ENCODE measurements at regions not wholly inside any gene's neighbourhood (a gene's known extent, or its start where the extent isn't known, plus 50 kb on each side); places are given as distances from the start of the nearest gene placed in this dataset.

DNA sequence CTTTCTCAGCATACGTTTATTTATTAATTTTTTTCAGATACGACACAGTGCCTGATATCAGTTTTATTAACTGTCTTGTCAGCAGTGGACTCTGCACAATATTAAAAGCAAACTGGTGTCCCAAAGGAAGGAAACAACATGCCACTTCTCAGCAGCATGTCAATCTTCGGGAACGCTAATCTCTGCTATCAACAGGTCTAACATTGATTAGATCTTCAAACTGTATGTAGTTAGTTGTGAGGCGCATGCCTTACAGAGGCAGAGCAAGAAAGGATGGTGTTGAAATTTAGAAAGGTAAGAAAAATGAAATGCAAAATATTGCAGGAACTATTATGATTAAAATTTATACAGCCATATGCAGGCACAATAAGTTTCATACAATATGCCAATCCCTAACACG, 233.7 kb upstream of the NDST3 start:
- Histone ChIP-seq H3K4me3 (ENCODE audit: low read depth, low read length) (no peak overlapping the region), H3K27ac (no peak overlapping the region), H3K36me3 (replicated peaks) (no peaks in the 10 kb centered on the region), H3K27me3 (replicated peaks) (no peaks in the 10 kb centered on the region)
- in situ Hi-C loops (cut with HindIII; ENCODE audit: low pct_ligation_motif_present, low sequenced_read_pairs) = no loop called here
- TF ChIP-seq, protein P1, sequence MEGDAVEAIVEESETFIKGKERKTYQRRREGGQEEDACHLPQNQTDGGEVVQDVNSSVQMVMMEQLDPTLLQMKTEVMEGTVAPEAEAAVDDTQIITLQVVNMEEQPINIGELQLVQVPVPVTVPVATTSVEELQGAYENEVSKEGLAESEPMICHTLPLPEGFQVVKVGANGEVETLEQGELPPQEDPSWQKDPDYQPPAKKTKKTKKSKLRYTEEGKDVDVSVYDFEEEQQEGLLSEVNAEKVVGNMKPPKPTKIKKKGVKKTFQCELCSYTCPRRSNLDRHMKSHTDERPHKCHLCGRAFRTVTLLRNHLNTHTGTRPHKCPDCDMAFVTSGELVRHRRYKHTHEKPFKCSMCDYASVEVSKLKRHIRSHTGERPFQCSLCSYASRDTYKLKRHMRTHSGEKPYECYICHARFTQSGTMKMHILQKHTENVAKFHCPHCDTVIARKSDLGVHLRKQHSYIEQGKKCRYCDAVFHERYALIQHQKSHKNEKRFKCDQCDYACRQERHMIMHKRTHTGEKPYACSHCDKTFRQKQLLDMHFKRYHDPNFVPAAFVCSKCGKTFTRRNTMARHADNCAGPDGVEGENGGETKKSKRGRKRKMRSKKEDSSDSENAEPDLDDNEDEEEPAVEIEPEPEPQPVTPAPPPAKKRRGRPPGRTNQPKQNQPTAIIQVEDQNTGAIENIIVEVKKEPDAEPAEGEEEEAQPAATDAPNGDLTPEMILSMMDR (IDR thresholded peaks at IDR 0.05; ENCODE audit: low read depth, low read length, missing control alignments) = no peak
- DNase-seq = no peak

GRCh38 chr4:117801756-117802155, 232.5 kb upstream of the NDST3 start:
- Histone ChIP-seq H3K4me3 (ENCODE audit: low read depth, low read length) (no peak overlapping the region), H3K27me3 (replicated peaks) (no peaks in the 10 kb centered on the region), H3K36me3 (replicated peaks) (no peaks in the 10 kb centered on the region), H3K27ac (no peak overlapping the region)
- in situ Hi-C loops (cut with HindIII; ENCODE audit: low pct_ligation_motif_present, low sequenced_read_pairs) = no loop called here
- TF ChIP-seq, protein P1 (IDR thresholded peaks at IDR 0.05; ENCODE audit: low read depth, low read length, missing control alignments) = no peak
- no peak for DNase-seq

GRCh38 chr4:117811731-117812130, 222.6 kb upstream of the NDST3 start:
- no peak for DNase-seq
- TF ChIP-seq, protein P1 (IDR thresholded peaks at IDR 0.05; ENCODE audit: low read depth, low read length, missing control alignments) = no peak
- Histone ChIP-seq H3K36me3 (replicated peaks) (no peaks in the 10 kb centered on the region), H3K27me3 (replicated peaks) (no peaks in the 10 kb centered on the region), H3K4me3 (ENCODE audit: low read depth, low read length) (no peak overlapping the region), H3K27ac (no peak overlapping the region)
- in situ Hi-C loops (cut with HindIII; ENCODE audit: low pct_ligation_motif_present, low sequenced_read_pairs) = no loop called here

- Histone ChIP-seq H3K27me3 (replicated peaks) (no peaks in the 10 kb centered on the region), H3K27ac (no peak overlapping the region), H3K36me3 (replicated peaks) (no peaks in the 10 kb centered on the region), H3K4me3 (ENCODE audit: low read depth, low read length) (no peak overlapping the region)
- DNase-seq = no peak
- TF ChIP-seq, protein P1 (IDR thresholded peaks at IDR 0.05; ENCODE audit: low read depth, low read length, missing control alignments) = no peak
- in situ Hi-C loops (cut with HindIII; ENCODE audit: low pct_ligation_motif_present, low sequenced_read_pairs) = no loop called here
Observed at GRCh38 chr4:117814277-117815246, 219.7 kb upstream of the NDST3 start.

DNA sequence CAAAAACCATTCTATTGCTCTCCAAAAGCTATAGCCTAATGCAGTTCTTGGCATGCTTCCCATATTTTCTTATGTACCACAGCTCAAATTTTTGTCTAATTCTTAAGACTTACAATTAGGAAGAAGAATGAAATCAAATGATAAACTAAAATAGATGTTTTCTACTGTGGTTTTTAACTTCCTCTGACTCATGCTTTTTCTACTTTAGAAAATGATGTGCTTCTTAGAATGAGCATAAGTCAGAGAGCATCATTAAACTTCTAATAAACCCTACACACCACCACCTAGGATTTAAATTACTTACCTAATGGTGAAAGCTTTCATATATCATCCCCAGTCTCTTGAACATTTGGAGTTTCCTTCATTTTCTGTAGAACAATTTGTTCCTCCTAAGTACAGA, 217.0 kb upstream of the NDST3 start:
- H3K4me3 ChIP-seq (ENCODE audit: low read depth, low read length) = no peak overlapping the region
- H3K27ac ChIP-seq = no peak overlapping the region
- in situ Hi-C loops (cut with HindIII; ENCODE audit: low pct_ligation_motif_present, low sequenced_read_pairs) = no loop called here
- TF ChIP-seq, protein P1 (IDR thresholded peaks at IDR 0.05; ENCODE audit: low read depth, low read length, missing control alignments) = no peak
- H3K27me3 ChIP-seq (replicated peaks) = no peaks in the 10 kb centered on the region
- DNase-seq = no peak
- H3K36me3 ChIP-seq (replicated peaks) = no peaks in the 10 kb centered on the region
